NCI-H1092 treated with DMSO at 0.1 percent for 48 hours (cell line): ENCODE measurements at regions not wholly inside any gene's neighbourhood (a gene's known extent, or its start where the extent isn't known, plus 50 kb on each side); places are given as distances from the start of the nearest gene placed in this dataset.

ENCODE experiments used
- DNase-seq: peaks from one replicate; lab custom pipeline; 2025; lab: John Stamatoyannopoulos, UW

DNA sequence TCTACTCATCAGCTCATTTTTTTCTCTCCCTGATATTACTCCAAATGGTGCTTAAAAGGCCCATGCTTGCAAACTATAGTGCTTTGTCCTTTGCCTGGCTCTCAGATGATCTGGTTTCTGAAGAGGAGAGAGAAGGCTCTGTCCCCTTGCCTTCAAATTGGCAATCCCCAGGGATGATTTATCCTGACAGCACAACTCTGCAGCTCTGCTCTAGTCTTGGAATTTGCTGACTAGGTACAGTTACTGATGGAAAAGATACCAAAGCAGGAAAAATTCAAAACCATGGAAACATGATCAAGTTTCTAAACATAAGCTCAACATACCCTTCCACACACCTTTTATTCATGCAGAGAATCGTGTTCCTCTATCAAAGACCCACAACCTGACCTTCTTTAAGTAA, 106.7 kb upstream of the CADPS start:
- DNase-seq = no peak

GRCh38 chr3:62982795-62983455, 107.7 kb upstream of the CADPS start:
- DNase-seq = no peak

GRCh38 chr3:62986061-62986460, 110.8 kb upstream of the CADPS start:
- DNase-seq = no peak

DNA sequence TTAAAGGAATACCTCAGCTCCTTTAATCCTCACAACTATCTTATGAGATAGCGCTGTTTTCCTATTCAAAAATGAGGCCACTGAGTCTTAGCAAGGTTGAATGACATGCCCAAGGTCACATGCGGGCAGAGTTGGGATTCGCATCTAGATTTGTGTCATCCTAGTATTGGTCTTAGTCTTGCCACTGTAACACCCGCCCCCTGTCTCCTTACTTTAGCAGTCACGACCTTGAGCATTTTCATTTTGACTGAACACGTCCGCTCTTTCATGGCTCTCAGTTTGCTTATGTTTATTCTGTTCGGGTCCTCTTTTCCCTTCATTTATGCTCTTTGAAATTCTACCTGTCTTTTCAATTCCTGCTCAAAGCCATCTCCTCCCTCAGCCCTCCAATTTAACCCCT, 112.5 kb upstream of the CADPS start:
- DNase-seq = no peak

DNA sequence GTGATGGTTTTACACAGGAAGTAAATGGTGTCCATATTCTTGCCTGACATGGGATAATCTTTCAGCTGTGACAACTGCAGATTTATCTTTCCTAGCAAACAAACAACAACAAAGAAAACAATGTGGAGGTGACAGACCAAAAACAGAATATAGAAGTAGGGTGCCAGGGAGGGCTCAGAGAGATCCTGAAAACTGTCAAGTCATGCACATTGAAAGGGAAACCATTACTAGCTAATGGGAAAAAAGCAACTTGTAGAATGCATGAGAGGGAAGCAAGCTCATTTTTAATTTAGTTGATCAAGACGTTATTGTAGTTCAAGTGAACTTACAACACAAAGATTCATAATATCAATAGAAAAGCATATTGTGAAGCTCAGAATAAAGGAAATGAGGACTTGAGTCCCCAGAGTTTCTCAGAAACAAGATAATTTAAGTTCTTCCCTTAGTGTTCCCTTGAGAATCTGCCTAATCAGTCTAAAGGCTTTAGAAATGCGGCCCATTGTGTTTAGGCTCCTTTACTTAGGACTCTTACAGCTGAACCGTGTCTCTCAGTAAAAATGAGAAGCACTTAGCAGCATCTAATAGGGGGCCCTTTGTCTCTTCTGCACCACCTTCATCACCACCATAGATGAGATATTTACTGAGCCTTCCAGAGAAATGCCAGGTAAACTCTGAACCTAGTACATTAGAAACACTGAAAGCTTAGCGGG, 115.6 kb upstream of the CADPS start:
- DNase-seq = no peak

DNA sequence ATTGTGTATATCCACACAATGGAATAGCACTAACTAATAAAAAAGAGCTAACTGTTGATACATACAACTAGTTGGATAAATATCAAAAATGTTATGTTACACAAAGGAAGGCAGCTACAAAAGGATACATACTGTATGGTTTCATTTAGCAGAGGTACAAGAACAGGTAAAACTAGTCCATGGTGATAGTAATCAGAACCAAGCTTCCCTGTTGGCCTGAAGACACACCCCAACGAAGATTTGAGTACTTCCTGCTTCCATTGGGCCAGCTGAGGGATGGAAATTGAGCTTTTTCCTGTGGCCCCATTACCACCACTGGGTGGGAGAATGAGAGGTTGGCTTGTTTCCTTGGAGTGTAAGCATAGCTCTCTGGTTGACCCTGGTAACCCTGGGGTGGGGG, 117.3 kb upstream of the CADPS start:
- no peak for DNase-seq

DNA sequence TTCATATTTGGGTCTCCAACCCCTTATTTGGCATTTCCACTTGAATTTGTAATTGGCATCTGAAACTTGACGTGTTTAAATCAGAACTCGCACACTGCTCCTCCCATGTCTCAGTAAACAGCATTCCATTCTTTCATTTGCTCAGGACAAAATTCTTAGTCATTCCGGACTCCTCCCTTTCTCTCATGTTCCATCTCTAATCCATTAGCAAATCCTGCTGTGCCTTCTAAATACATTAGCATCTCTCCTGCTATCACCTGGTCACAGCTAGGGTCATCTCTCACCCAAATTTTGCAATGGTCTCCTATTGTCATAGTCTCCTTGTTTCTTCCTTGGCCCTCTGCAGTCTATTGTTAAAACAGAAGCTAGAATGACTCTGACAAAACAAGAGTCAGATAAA, 119.9 kb upstream of the CADPS start:
- DNase-seq = no peak

DNA sequence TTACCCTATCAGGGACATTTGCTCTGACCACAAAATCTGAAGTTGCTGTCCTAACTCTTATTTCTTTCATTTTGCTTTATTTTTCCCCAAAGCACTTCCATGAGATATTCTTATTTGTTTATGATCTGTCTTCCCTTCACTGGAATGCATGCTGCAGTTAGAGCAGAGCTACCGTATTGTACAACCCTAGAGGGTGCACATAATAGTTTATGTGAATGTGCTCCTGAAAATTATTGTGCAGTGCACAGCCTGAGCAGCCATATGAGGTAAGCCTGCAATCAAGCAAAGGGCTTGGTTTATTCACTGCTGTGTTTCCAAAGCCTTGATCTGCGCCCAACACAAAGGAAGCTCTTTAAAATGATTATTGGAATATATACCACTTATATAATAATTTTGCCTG, 120.3 kb upstream of the CADPS start:
- DNase-seq = no peak

DNA sequence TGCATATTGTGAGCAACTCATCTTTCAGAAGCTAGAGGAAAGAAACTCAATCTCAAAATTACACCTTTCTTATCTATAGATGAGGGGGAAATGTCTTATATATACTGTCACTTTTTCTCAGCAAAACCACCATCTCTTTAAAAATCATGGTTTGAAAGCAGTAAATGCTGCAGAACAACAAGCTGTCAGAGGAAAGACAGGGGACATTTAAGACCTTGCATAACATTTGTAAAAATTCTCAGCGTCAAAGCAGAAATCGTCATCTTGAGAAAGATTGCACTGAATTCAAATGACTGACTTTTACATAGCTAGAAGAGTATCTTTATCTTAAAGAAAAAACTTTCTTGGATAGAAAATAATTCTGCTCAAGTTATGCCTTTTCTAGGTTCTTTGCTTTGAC, 122.2 kb upstream of the CADPS start:
- no peak for DNase-seq

DNA sequence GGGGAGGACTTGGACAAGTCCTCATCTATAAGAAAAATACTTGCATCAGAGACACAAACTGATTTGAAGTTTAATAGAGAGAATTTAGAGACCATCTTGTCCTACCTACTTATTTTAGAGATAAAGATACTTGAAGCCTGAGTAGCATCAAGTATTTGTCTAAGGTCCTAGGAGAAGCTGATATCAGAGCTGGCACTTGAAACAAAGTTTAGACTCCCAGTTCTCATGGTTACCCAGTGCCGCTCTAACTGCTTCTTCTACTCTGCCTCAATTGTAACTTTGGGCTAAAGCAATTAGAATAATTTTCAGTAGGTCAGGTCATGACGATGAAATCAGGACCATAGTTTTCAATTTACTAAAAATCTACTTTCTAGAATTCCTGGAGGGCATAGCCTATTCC, 123.9 kb upstream of the CADPS start:
- DNase-seq = no peak

GRCh38 chr3:62999791-63000190, 124.6 kb upstream of the CADPS start:
- DNase-seq = no peak

DNA sequence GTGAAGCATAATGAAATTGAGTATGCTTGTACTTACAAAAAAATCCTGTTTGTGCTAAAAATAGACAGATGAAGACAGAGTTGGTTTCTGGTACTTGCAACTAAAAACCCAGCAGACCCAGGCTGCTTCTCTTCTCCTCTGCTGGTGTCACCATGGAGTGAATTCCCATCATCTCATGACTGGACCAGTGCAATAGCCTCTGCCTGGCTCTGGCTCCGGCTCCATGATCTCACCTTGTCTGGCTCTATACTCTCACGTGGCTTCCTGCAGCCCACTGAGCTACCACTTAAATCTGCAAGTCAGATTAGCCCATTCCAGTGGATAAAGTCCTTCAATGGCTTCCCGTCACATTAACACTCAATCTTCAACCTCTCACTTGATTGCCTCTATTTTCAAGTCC, 129.2 kb upstream of the CADPS start:
- DNase-seq = no peak

GRCh38 chr3:63015614-63016309, 140.5 kb upstream of the CADPS start:
- no peak for DNase-seq

DNA sequence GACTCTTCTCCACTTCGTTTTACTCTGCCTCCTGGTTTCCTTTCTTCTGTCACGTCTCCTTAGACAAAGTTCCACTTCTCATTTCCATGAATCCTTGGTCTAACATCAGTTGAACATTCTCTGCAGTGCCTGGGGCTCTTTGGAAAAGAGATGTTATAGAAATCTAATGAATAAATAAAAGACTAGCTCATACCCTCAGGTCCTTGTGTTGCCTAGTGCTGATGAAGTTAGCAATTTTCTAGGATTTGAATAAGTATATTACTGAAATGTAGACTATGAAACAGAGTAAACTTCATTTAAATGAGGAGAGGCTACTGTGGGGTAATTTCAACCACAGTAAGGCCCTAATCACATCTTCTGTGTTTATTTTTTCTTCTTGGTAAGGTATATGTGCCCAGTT, 146.9 kb upstream of the CADPS start:
- no peak for DNase-seq

DNA sequence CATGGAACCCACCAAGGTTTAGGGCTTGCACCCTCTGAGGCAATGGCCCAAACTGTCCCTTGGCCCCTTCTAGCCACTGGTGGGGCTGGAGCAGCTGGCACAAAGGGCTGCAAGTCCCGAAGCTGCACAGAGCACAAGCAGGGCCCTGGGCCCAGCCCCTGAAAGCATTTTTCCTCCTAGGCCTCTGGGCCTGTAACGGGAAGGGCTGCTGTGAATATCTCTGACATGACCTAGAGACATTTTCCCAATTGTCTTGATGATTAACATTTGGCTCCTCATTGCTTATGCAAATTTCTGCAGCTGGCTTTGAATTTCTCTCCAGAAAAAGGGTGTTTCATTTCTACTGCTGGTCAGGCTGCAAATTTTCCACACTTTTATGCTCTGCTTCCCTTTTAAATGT, 151.5 kb upstream of the CADPS start:
- DNase-seq = no peak

DNA sequence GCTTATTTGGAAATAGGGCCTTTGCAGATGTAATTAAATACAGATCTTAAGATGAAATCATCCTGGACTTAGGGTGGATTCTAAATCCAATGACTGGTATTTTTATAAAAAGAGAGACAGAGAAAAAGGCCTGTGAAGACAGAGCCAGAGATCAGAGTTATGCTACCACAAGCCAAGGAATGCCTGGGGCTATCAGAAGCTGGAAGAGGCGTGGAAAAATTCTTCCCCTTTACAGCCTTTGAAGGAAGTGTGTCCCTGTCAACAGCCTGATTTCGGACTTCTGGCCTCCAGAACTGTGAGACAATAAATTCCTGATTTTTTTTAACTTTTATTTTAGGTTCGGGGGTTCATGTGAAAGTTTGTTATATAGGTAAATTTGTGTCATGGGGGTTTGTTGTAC, 154.1 kb upstream of the CADPS start:
- no peak for DNase-seq

- DNase-seq = no peak
Observed at GRCh38 chr3:63029921-63030320, 154.7 kb upstream of the CADPS start.

DNA sequence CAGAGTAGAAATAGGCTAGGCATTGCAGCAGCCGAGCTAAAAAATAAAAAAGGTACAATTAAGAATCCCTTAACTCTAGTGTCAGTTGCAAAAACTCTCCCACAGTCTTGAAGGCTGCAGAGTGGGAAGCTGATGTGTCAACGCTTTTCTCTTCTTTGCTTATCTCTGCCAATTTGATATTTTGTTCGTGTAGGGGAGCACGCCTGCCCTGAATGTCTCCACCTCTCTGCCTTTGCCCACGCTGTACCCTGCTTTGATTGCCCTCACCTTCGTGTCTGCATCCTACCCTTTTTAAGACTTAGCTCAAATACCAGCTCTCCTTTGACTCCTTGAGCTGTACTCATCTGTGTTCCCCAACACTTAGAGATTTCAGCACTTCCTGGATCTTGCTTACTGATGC, 155.4 kb upstream of the CADPS start:
- DNase-seq = no peak

DNA sequence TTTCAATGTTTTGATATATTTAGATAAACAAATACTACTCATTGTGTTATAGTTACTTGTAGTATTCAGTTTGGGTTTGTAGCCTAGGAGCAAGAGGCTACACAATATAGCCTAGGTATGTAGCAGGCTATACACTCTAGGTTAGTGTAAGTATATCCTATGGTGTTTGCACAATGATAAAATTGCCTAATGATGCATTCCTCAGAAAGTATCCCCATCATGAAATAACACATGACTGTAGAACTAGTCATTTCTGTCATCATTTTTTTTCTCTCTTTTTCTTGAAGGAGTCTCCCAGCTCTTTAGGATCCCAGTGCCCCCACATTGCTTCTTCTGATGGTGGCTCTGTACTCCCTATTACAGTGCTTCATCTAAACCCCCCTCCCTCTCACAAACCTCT, 157.7 kb upstream of the CADPS start:
- DNase-seq = no peak

DNA sequence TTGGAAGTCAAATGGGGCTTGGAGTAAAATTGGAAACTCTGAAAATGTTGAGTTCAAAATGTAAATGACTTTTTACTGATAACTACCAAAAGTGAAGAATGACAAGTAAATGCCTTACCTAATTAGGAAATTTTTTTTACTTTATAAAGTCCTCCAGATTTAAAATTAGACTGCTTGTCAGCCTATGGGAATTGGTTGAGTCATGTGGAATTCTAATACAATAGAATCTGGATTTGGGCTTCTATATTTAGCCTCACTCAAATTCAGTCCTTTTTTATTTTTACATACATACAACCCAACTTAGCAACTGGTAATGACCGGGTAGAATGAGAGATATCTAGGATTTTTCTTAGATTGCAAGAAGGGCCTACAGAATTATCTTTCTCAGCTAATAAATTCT, 158.9 kb upstream of the CADPS start:
- DNase-seq = no peak

GRCh38 chr3:63037116-63037515, 161.9 kb upstream of the CADPS start:
- DNase-seq = no peak

- DNase-seq = no peak
Observed at GRCh38 chr3:63042833-63043232, 167.6 kb upstream of the CADPS start.

DNA sequence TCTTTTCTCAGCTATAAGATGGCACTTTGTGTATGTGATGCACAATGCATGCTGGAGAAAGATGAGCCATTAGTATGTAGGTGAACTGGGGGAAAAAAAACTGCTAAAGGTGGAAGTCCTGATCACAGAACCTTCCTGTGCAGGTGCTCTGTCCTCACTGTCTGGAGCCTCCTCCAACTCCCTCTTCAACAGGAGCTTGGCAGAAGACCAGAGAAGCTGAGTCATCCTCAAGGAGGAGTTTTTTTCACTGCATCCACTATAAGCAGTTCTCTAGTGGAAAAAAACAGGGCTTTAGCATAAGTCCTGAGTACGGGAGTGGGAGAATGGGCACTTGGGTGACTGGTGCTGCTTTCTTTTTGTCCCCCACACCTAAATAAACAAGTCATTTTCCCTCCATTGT, 168.4 kb upstream of the CADPS start:
- DNase-seq = no peak

GRCh38 chr3:63046152-63046551, 170.9 kb upstream of the CADPS start:
- no peak for DNase-seq
